ENCODE measurements at regions not wholly inside any gene's neighbourhood (a gene's known extent, or its start where the extent isn't known, plus 50 kb on each side); places are given as distances from the start of the nearest gene placed in this dataset.

GRCh38 chr5:166679331-166679730 is 1612.1 kb upstream of the WWC1 start:
- TF ChIP-seq FOXA2 (IDR thresholded peaks at IDR 0.05): no peak
- Histone ChIP-seq H3K27me3 (ENCODE audit: control insufficient read depth in 4 of 4, insufficient read depth in 4 of 4, low read length in 3 of 4) (no peaks in the 10 kb centered on the region), H3K4me3 (ENCODE audit: low read depth in 1 of 3, low read length in 3 of 3) (no peak overlapping the region), H3K36me3 (ENCODE audit: control insufficient read depth in 4 of 4, insufficient read depth in 3 of 4, low read depth in 1 of 4, low read length in 3 of 4) (no peaks in the 10 kb centered on the region), H3K4me1 (ENCODE audit: control insufficient read depth in 4 of 4, insufficient read depth in 4 of 4, low read length in 3 of 4) (no peaks in the 10 kb centered on the region), H3K27ac (ENCODE audit: low read depth in 1 of 2, low read length in 2 of 2) (no peak overlapping the region), H3K9me3 (ENCODE audit: control insufficient read depth in 4 of 4, low read length in 3 of 4) (no peaks in the 10 kb centered on the region), H3K9ac (ENCODE audit: low read depth in 1 of 2, low read length in 2 of 2) (no peak overlapping the region)
- 71% methylated on average over 5 of the region's 5 CpGs for WGBS
- DNase-seq (ENCODE audit: low spot score): no peak

- H3K9ac ChIP-seq (ENCODE audit: low read depth in 1 of 2, low read length in 2 of 2): no peak overlapping the region
- 78% methylated on average over 4 of the region's 4 CpGs for WGBS
- TF ChIP-seq CTCF (IDR thresholded peaks at IDR 0.05; ENCODE audit: low read depth, low read length, missing input control): no peak
- TF ChIP-seq REST (IDR thresholded peaks at IDR 0.05): no peak
- TF ChIP-seq RXRA (IDR thresholded peaks at IDR 0.05): no peak
- no peak for TF ChIP-seq HNF4A (conservative IDR thresholded peaks at IDR 0.05)
- TF ChIP-seq NR2F2 (IDR thresholded peaks at IDR 0.05): no peak
- TF ChIP-seq JUND (IDR thresholded peaks at IDR 0.05): no peak
- TF ChIP-seq ATF3 (IDR thresholded peaks at IDR 0.05): no peak
- TF ChIP-seq FOXA1 (IDR thresholded peaks at IDR 0.05): no peak
- no peak for TF ChIP-seq HNF4G (IDR thresholded peaks at IDR 0.05)
- no peak for TF ChIP-seq SP1 (IDR thresholded peaks at IDR 0.05)
- TF ChIP-seq MAX (IDR thresholded peaks at IDR 0.05): no peak
- TF ChIP-seq RAD21 (IDR thresholded peaks at IDR 0.05): no peak
- no peak for TF ChIP-seq EGR1 (IDR thresholded peaks at IDR 0.05; ENCODE audit: low read depth in 2 of 2)
- no peak for TF ChIP-seq TAF1 (conservative IDR thresholded peaks at IDR 0.05)
- TF ChIP-seq YY1 (IDR thresholded peaks at IDR 0.05): no peak
- TF ChIP-seq FOXA2 (IDR thresholded peaks at IDR 0.05): no peak
Measured at GRCh38 chr5:166695326-166695725, 1596.1 kb upstream of the WWC1 start.

More at GRCh38 chr5:166695326-166695725, 1596.1 kb upstream of the WWC1 start:
- DNase-seq (ENCODE audit: low spot score): no peak
- H3K27ac ChIP-seq (ENCODE audit: low read depth in 1 of 2, low read length in 2 of 2): no peak overlapping the region
- no peaks in the 10 kb centered on the region for H3K36me3 ChIP-seq (ENCODE audit: control insufficient read depth in 4 of 4, insufficient read depth in 3 of 4, low read depth in 1 of 4, low read length in 3 of 4)
- H3K4me1 ChIP-seq (ENCODE audit: control insufficient read depth in 4 of 4, insufficient read depth in 4 of 4, low read length in 3 of 4): no peaks in the 10 kb centered on the region
- no peak overlapping the region for H3K4me3 ChIP-seq (ENCODE audit: low read depth in 1 of 3, low read length in 3 of 3)
- no peaks in the 10 kb centered on the region for H3K9me3 ChIP-seq (ENCODE audit: control insufficient read depth in 4 of 4, low read length in 3 of 4)
- no peaks in the 10 kb centered on the region for H3K27me3 ChIP-seq (ENCODE audit: control insufficient read depth in 4 of 4, insufficient read depth in 4 of 4, low read length in 3 of 4)

Measured in liver (tissue), 8 donors.